Fibroblast of the aortic adventitia (primary cell): ENCODE measurements at regions not wholly inside any gene's neighbourhood (a gene's known extent, or its start where the extent isn't known, plus 50 kb on each side); places are given as distances from the start of the nearest gene placed in this dataset.

Experiments
- DNase-seq: peaks from one replicate; pipeline ENCODE4 v3.0.0-alpha.2; 2010; ENCODE audit warnings: low read depth
- H3K4me3 ChIP-seq: 2 replicates; pipeline ENCODE4 v1.5.1; 2011; ENCODE audit warnings: low read depth, mild to moderate bottlenecking, control low read depth, low read length, moderate library complexity
- CTCF ChIP-seq: IDR thresholded peaks from 2 replicates; pipeline ENCODE4 v1.5.1; 2011; ENCODE audit warnings: mild to moderate bottlenecking, low read length, control low read depth, inconsistent platforms; ENCODE audit not compliant: insufficient read depth

- no peak overlapping the region for H3K4me3 ChIP-seq
- DNase-seq = no peak
- no peak for TF ChIP-seq CTCF
Measured at GRCh38 chr22:27125539-27125938, 468.2 kb downstream of the MIAT start.

GRCh38 chr22:27127911-27128310 is 470.5 kb downstream of the MIAT start:
- no peak overlapping the region for H3K4me3 ChIP-seq
- no peak for DNase-seq
- no peak for TF ChIP-seq CTCF

GRCh38 chr22:27128461-27129085 is 471.2 kb downstream of the MIAT start:
- no peak for DNase-seq

GRCh38 chr22:27129266-27129665 is 471.9 kb downstream of the MIAT start:
- no peak for TF ChIP-seq CTCF
- DNase-seq = peak; percentile 64
- no peak overlapping the region for H3K4me3 ChIP-seq

More at GRCh38 chr22:27128461-27129085, 471.2 kb downstream of the MIAT start:
- no peak for TF ChIP-seq CTCF
- no peak overlapping the region for H3K4me3 ChIP-seq

- no peak for TF ChIP-seq CTCF
- no peak overlapping the region for H3K4me3 ChIP-seq
- no peak for DNase-seq
Measured at GRCh38 chr22:27130906-27131305, 473.5 kb downstream of the MIAT start.

- TF ChIP-seq CTCF = no peak
- DNase-seq = no peak
- H3K4me3 ChIP-seq = no peak overlapping the region
Measured at GRCh38 chr22:27131346-27131745, 474.0 kb downstream of the MIAT start.

GRCh38 chr22:27132400-27132799 is 475.0 kb downstream of the MIAT start:
- no peak for TF ChIP-seq CTCF
- no peak for DNase-seq
- H3K4me3 ChIP-seq = no peak overlapping the region
